ENCODE measurements at regions not wholly inside any gene's neighbourhood (a gene's known extent, or its start where the extent isn't known, plus 50 kb on each side); places are given as distances from the start of the nearest gene placed in this dataset.

DNA sequence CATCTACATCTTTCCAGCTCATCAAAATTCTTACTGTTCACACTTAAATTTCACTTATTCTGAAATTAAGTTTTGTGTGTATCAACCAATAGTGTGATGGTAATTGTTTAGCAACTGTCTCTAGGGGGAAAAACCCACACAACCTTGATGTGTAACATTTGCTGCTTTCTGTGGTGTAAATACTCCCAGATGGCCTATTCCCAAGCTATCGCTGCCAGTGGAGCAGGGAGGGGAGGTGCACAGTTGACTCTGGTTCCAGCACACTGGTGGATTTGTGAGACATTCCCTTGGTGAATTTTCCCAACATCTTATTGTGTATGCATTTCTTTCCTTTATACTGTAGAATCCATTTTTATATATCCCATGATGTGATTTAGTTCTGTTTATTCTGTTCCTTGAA is 275.9 kb upstream of the SHH start:
- no peak overlapping the region for H3K4me3 ChIP-seq (ENCODE audit: low read depth, low read length)
- in situ Hi-C loops (cut with HindIII; ENCODE audit: low sequenced_read_pairs): no loop called here
- no peak for DNase-seq (ENCODE audit: low read depth, low spot score)
- TF ChIP-seq, protein P1, sequence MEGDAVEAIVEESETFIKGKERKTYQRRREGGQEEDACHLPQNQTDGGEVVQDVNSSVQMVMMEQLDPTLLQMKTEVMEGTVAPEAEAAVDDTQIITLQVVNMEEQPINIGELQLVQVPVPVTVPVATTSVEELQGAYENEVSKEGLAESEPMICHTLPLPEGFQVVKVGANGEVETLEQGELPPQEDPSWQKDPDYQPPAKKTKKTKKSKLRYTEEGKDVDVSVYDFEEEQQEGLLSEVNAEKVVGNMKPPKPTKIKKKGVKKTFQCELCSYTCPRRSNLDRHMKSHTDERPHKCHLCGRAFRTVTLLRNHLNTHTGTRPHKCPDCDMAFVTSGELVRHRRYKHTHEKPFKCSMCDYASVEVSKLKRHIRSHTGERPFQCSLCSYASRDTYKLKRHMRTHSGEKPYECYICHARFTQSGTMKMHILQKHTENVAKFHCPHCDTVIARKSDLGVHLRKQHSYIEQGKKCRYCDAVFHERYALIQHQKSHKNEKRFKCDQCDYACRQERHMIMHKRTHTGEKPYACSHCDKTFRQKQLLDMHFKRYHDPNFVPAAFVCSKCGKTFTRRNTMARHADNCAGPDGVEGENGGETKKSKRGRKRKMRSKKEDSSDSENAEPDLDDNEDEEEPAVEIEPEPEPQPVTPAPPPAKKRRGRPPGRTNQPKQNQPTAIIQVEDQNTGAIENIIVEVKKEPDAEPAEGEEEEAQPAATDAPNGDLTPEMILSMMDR (IDR thresholded peaks at IDR 0.05; ENCODE audit: low read depth, low read length): no peak

DNA sequence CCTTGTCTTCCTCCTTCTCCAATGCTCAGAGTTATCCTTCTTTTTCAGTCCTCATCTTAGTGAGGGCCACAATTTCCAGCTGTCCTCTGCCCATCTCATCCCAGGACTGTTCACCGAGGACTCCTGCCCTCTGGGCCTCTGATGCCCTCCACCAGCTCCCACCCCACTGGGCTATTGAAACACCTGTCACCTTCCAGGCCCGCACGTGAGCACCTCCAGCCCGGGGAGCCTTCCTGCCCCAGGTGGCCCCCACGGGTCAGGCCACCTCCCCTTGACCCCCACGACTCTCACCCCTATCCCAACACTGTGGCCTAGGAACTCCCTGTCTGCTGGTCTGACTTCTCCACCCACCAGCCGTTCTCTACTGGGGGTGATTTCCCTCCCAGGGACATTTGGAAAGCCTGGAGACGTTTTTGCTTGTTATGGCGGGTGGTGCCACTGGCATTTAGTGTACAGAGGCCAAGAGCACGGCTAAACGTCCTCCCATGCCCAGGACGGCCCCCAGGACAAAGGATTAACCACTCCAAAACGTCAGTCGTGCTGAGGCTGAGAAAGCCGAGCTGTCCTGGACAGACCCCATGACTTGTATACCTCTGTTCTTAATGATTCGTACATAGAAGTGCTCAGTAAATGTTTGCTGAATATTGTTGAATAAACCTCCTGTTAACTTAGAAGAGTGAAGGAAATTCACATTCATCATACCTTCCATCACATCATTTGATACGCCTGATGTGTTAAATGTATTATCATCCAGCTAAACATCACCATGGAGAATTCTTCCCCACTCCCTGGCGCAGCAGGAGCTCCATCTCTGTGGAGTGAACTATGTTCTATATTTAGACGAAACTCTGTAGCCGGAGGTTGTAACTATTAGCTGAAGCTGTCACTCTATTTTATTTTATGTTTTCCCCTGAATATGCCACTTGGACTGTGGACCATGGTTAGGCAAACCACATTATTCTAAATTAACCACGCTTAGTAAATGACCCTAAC is 270.1 kb upstream of the SHH start:
- in situ Hi-C loops (cut with HindIII; ENCODE audit: low sequenced_read_pairs): no loop called here
- DNase-seq (ENCODE audit: low read depth, low spot score): no peak
- TF ChIP-seq, protein P1 (IDR thresholded peaks at IDR 0.05; ENCODE audit: low read depth, low read length): no peak

DNA sequence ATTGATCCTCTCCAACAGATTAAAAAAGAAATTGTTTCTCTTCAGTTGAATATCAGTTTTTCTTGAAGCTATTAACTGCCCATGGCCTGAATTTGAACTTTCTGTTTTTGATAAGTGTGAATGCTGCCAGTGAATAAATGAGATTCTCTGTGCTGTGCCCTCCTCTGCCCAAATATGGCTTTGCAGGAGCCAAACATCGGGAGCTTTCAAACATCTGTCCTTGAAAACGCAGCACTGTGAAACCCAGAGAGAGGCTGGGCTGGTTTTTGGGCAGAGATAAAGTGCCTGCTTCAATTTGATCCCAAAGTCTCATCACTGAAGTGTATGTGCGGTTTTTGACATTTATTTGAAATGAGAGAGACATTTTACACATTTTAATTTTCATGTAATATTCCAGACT is 268.3 kb upstream of the SHH start:
- no peak for DNase-seq (ENCODE audit: low read depth, low spot score)
- TF ChIP-seq, protein P1 (IDR thresholded peaks at IDR 0.05; ENCODE audit: low read depth, low read length): no peak
- in situ Hi-C loops (cut with HindIII; ENCODE audit: low sequenced_read_pairs): no loop called here
- no peak overlapping the region for H3K4me3 ChIP-seq (ENCODE audit: low read depth, low read length)

More for the DNA sequence above, 270.1 kb upstream of the SHH start:
- no peak overlapping the region for H3K4me3 ChIP-seq (ENCODE audit: low read depth, low read length)

DNA sequence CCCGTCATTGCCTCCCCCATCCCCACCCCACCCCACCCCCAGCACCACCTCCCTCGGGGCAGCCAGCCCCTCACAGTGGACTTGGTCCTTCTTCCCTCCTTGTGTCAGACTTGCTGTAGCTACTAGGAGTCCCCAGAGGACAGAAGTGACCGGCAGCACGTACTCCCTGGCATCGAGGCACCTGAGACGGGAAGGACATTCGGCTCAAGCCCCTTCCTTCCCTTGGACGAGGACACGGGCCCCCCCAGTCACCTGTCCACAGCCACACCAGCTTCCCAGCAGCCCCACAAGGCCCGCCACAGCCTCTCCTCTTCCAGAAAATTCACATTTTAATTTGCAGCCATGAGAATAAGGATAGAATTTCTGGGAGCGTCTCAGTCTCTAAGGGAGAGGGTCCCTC is 267.8 kb upstream of the SHH start:
- TF ChIP-seq, protein P1 (IDR thresholded peaks at IDR 0.05; ENCODE audit: low read depth, low read length): no peak
- no peak for DNase-seq (ENCODE audit: low read depth, low spot score)
- in situ Hi-C loops (cut with HindIII; ENCODE audit: low sequenced_read_pairs): no loop called here
- no peak overlapping the region for H3K4me3 ChIP-seq (ENCODE audit: low read depth, low read length)

DNA sequence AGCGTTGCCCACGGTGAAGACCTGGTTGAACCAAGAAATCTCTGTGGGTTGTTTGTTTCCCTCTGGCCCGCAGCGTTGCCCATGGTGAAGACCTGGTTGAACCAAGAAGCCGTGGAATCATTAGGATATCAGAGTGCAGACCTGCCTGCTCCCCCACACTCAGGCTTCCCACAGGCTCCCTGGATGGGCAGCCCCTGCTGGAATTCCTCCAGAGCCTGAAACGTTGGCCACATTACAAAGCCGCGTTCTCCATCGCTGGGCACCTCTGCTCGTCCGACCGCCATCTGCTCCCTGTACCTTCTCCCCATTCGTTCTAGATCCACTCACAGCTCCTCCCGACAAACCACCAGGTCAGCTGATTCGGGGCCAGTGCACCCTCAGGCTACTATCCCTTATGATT is 266.9 kb upstream of the SHH start:
- no peak for DNase-seq (ENCODE audit: low read depth, low spot score)
- H3K4me3 ChIP-seq (ENCODE audit: low read depth, low read length): no peak overlapping the region
- in situ Hi-C loops (cut with HindIII; ENCODE audit: low sequenced_read_pairs): no loop called here
- TF ChIP-seq, protein P1 (IDR thresholded peaks at IDR 0.05; ENCODE audit: low read depth, low read length): no peak

DNA sequence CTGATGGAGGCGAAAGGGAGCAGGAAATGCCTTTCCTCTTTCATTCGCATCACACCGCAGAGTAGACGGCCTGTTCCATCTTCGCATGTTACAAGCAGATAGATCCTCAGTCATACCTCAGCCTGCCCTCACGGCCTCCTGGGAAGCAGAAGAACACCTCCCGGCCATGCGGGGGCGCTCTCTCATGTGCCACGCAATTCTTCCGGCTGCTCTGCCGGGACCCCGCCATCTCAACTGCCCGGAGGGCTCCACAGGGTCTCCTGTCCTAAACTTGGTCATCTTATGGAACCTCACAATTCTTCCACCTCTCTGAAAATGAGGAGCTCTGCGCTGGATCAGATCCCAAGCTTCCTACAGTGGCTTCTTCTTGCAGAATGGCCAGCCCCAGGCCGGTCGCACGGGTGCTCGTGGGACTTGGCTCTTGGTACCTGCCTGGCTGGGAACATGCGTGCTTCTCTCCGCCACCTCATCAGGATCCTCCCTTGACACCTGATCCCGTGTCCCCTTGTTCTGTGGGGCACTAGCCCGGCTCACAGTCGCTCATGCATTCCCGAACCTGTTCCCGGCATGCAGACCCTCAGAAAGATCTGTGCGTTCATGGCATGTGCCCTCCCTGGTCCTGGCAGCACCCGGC is 262.8 kb upstream of the SHH start:
- in situ Hi-C loops (cut with HindIII; ENCODE audit: low sequenced_read_pairs): no loop called here
- no peak overlapping the region for H3K4me3 ChIP-seq (ENCODE audit: low read depth, low read length)
- DNase-seq (ENCODE audit: low read depth, low spot score): no peak
- TF ChIP-seq, protein P1 (IDR thresholded peaks at IDR 0.05; ENCODE audit: low read depth, low read length): no peak
